OCI-LY7 (cell line): ENCODE measurements at regions not wholly inside any gene's neighbourhood (a gene's known extent, or its start where the extent isn't known, plus 50 kb on each side); places are given as distances from the start of the nearest gene placed in this dataset.

Source experiments
- BruUV-seq: library from RNA; stranded (reverse); fragments of 400-500 nt; replicated peaks from 2 replicates; lab custom pipeline; 2021; lab: Mats Ljungman, UMichigan
- CTCF ChIA-PET: fragments of 300-600 bp; sonication (Branson Sonifier 250); formaldehyde crosslinking; loops from one replicate; lab custom pipeline; 2022; ENCODE audit warnings: antibody characterized with exemption; ENCODE audit not compliant: unreplicated experiment; lab: Charles Lee
- POLR2A ChIA-PET: fragments of 300-600 bp; sonication (Branson Sonifier 250); formaldehyde crosslinking; loops from one replicate; lab custom pipeline; 2022; ENCODE audit warnings: antibody characterized with exemption; lab: Charles Lee
- DNase-seq: peaks from one replicate; pipeline ENCODE4 v3.0.0-alpha.2; 2015; ENCODE audit warnings: low spot score
- H2AFZ ChIP-seq: fragments of 200-600 bp; sonication (generic), shearing (Covaris generic); 2 replicates; pipeline ENCODE4 v1.6.1; 2014; ENCODE audit warnings: mild to moderate bottlenecking, antibody characterized with exemption, low read length, moderate library complexity
- H3K27ac ChIP-seq: fragments of 200-600 bp; sonication (generic); 2 replicates; pipeline ENCODE4 v1.5.1; 2014; ENCODE audit warnings: mixed run types, low read depth, mild to moderate bottlenecking, moderate library complexity, low read length, inconsistent platforms; ENCODE audit not compliant: poor library complexity, severe bottlenecking
- H3K36me3 ChIP-seq: fragments of 200-600 bp; sonication (generic); 2 replicates; pipeline ENCODE4 v1.6.1; 2014; ENCODE audit warnings: mild to moderate bottlenecking, antibody characterized with exemption, low read length, moderate library complexity, mixed read lengths; ENCODE audit not compliant: insufficient read depth
- H3K4me1 ChIP-seq: fragments of 200-600 bp; sonication (generic); 2 replicates; pipeline ENCODE4 v1.5.1; 2014; ENCODE audit warnings: mild to moderate bottlenecking, low read length; ENCODE audit not compliant: insufficient read depth, poor library complexity, severe bottlenecking
- H3K4me2 ChIP-seq: fragments of 200-600 bp; sonication (generic); 2 replicates; pipeline ENCODE4 v1.6.1; 2014; ENCODE audit warnings: mild to moderate bottlenecking, low read length
- H3K4me3 ChIP-seq: fragments of 200-600 bp; sonication (generic); 2 replicates; pipeline ENCODE4 v1.5.1; 2014; ENCODE audit warnings: mild to moderate bottlenecking, low read depth, low read length; ENCODE audit not compliant: poor library complexity, severe bottlenecking
- H3K79me2 ChIP-seq: fragments of 200-600 bp; sonication (generic); 2 replicates; pipeline ENCODE4 v1.6.1; 2016; ENCODE audit warnings: low read depth, mild to moderate bottlenecking, low read length, moderate library complexity, mixed read lengths; ENCODE audit not compliant: insufficient read depth
- H3K9me2 ChIP-seq: fragments of 200-600 bp; sonication (generic); 2 replicates; pipeline ENCODE4 v1.6.1; 2016; ENCODE audit warnings: mild to moderate bottlenecking, low read length, mixed read lengths; ENCODE audit not compliant: insufficient read depth
- H3K9me3 ChIP-seq: fragments of 200-600 bp; sonication (generic); 2 replicates; pipeline ENCODE4 v1.6.1; 2014; ENCODE audit warnings: mild to moderate bottlenecking, mixed run types, low read length, mixed read lengths
- H4K20me1 ChIP-seq: fragments of 200-600 bp; sonication (generic); 2 replicates; pipeline ENCODE4 v1.6.1; 2014; ENCODE audit warnings: mild to moderate bottlenecking, antibody characterized with exemption, low read length, moderate library complexity, mixed read lengths; ENCODE audit not compliant: insufficient read depth
- EZH2phosphoT487 ChIP-seq: fragments of 200-600 bp; sonication (generic); IDR thresholded peaks from 2 replicates; pipeline ENCODE4 v1.6.1; 2018; ENCODE audit warnings: low read depth, borderline replicate concordance, mild to moderate bottlenecking, mixed run types, antibody characterized with exemption, low read length, moderate library complexity, mixed read lengths
- intact Hi-C: fragments of 100-400 bp; cut with micrococcal nuclease; formaldehyde crosslinking; loops from one replicate; pipeline ENCODE4 v1.10.0; 2022; ENCODE audit not compliant: unreplicated experiment
- TF ChIP-seq, protein P1 (sequence below): fragments of 200-600 bp; sonication (generic); conservative IDR thresholded peaks from 2 replicates; pipeline ENCODE4 v1.5.1; 2014; ENCODE audit warnings: mild to moderate bottlenecking, antibody characterized with exemption, low read length, moderate library complexity, mixed read lengths

DNA sequence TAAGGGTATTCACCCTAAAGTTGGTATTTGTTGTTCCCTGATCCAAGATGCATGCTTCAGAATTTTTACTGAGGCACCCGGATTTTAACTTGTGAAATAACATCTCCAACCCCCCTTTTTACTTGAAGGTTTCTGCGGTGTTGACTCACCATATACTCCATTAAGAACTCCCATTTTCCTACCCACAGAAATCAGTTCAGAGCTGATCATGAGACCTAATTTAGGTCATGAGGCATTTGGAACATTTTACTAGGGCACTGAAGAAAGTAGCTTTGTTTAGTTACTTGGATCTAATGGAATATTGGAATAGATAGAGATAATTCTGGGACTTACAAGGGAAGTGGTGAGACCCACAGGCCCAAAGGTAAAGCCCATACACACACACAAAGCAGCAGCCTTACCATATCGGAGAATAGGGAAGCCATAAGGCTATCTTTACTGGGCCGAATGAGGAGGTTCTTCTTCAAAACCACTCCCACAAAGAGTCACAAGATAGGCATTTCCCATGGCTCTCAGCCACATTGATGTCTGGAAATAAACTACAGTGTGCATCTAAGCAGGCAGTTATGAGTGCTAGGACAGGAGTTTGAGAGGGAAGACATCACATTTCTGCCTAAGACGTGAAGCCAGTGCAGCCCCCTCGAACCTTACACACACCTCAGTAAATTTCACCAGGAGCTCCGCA lies 681.0 kb upstream of the LRRTM4 start:
- BruUV-seq, result no TSS peak
- TF ChIP-seq, protein P1, sequence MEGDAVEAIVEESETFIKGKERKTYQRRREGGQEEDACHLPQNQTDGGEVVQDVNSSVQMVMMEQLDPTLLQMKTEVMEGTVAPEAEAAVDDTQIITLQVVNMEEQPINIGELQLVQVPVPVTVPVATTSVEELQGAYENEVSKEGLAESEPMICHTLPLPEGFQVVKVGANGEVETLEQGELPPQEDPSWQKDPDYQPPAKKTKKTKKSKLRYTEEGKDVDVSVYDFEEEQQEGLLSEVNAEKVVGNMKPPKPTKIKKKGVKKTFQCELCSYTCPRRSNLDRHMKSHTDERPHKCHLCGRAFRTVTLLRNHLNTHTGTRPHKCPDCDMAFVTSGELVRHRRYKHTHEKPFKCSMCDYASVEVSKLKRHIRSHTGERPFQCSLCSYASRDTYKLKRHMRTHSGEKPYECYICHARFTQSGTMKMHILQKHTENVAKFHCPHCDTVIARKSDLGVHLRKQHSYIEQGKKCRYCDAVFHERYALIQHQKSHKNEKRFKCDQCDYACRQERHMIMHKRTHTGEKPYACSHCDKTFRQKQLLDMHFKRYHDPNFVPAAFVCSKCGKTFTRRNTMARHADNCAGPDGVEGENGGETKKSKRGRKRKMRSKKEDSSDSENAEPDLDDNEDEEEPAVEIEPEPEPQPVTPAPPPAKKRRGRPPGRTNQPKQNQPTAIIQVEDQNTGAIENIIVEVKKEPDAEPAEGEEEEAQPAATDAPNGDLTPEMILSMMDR, result no peak
- no peak for TF ChIP-seq EZH2phosphoT487

DNA sequence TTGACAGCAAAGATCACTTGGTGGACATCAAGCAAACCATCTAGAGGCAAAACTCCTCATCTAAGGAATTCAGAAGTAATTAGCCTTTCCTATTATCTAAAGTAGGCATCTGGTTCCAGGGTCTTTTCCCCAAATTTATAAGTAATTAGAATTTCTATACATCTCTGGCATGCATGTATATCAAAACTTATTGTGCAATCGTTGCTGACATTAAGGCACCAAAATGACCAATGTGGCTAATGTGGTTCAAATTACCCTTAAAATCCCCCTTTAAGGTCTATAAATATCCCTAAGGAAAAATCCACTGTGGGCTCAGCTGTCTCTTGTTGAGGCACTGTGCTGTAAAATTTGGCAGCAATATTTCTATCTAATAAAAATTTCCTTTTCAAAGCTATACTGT lies 695.9 kb upstream of the LRRTM4 start:
- TF ChIP-seq, protein P1, result no peak
- no peak for TF ChIP-seq EZH2phosphoT487
- no peaks in the 10 kb centered on the region for H3K4me1 ChIP-seq
- intact Hi-C loops, result no loop called here
- no peak for DNase-seq
- H3K79me2 ChIP-seq, result no peaks in the 10 kb centered on the region
- ChIA-PET POLR2A (no interaction called here), CTCF (no interaction called here)
- BruUV-seq, result no TSS peak
- no peak overlapping the region for H3K4me3 ChIP-seq
- no peaks in the 10 kb centered on the region for H3K9me3 ChIP-seq
- H4K20me1 ChIP-seq, result no peaks in the 10 kb centered on the region
- H3K4me2 ChIP-seq, result no peak overlapping the region
- no peak overlapping the region for H3K27ac ChIP-seq
- no peak overlapping the region for H2AFZ ChIP-seq
- H3K36me3 ChIP-seq, result no peaks in the 10 kb centered on the region
- H3K9me2 ChIP-seq, result no peaks in the 10 kb centered on the region

More for the DNA sequence above, 681.0 kb upstream of the LRRTM4 start:
- ChIA-PET POLR2A (no interaction called here), CTCF (no interaction called here)
- no peak overlapping the region for H3K27ac ChIP-seq
- no peak for DNase-seq
- H3K4me3 ChIP-seq, result no peak overlapping the region
- no peak overlapping the region for H2AFZ ChIP-seq
- intact Hi-C loops, result no loop called here
- no peaks in the 10 kb centered on the region for H3K36me3 ChIP-seq
- H3K4me2 ChIP-seq, result no peak overlapping the region
- no peaks in the 10 kb centered on the region for H3K4me1 ChIP-seq
- no peaks in the 10 kb centered on the region for H4K20me1 ChIP-seq
- no peaks in the 10 kb centered on the region for H3K79me2 ChIP-seq
- H3K9me3 ChIP-seq, result no peaks in the 10 kb centered on the region
- no peaks in the 10 kb centered on the region for H3K9me2 ChIP-seq

DNA sequence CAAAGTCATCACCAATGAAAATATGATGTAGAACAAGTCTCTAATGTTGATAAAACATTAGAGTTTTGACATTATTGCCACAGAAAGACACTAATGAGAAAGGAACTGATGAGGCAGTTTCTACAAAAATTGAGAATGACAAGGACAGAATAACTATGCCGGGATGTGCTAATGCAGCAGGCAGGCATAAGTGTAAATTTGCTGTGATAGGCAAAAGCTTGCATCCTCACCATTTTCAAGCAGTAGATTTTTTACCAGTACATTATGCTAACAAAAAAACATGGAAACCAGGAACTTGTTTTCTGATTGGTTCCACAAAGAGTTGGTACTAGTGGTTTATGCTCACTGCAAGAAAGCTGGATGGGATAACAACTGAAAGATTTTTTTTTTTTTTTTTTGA lies 715.5 kb upstream of the LRRTM4 start:
- no peaks in the 10 kb centered on the region for H3K9me2 ChIP-seq

More for the DNA sequence above, 715.5 kb upstream of the LRRTM4 start:
- Histone ChIP-seq H2AFZ (no peak overlapping the region), H3K9me3 (no peaks in the 10 kb centered on the region), H3K79me2 (no peaks in the 10 kb centered on the region), H3K4me3 (no peak overlapping the region), H4K20me1 (no peaks in the 10 kb centered on the region), H3K27ac (no peak overlapping the region), H3K4me1 (no peaks in the 10 kb centered on the region), H3K36me3 (no peaks in the 10 kb centered on the region), H3K4me2 (no peak overlapping the region)
- CTCF ChIA-PET, result no interaction called here
- POLR2A ChIA-PET, result interaction anchor here (0.6 to 0.8 kb wide), 2 partner anchors 18 to 561 kb away, joined by 3 to 5 read pairs; no protein-coding TSS in a partner anchor
- no peak for DNase-seq
- intact Hi-C loops, result no loop called here
- no TSS peak for BruUV-seq
- no peak for TF ChIP-seq EZH2phosphoT487
- TF ChIP-seq, protein P1, result no peak
